Body of pancreas (tissue), 4 donors: ENCODE measurements at regions not wholly inside any gene's neighbourhood (a gene's known extent, or its start where the extent isn't known, plus 50 kb on each side); places are given as distances from the start of the nearest gene placed in this dataset.

Experiments
- POLR2A ChIP-seq, 3 donors: fragments of 450-650 bp; IDR thresholded peaks; one replicate each; pipeline ENCODE4 v1.6.1; 2016; ENCODE audit warnings: antibody characterized with exemption in 3 of 3, mild to moderate bottlenecking in 2 of 3
- TF ChIP-seq, protein P1 (sequence below), 7 experiments: fragments of 450-650 bp in 4 of 7; fragments of 200-600 bp in 3 of 7; sonication (generic) in 3 of 7; IDR thresholded peaks; one replicate each; pipeline ENCODE4 v1.5.1; 2016 to 2019; ENCODE audit warnings: antibody characterized with exemption in 7 of 7

GRCh38 chr4:121220698-121221097 is 56.6 kb upstream of the TNIP3 start:
- TF ChIP-seq, protein P1, sequence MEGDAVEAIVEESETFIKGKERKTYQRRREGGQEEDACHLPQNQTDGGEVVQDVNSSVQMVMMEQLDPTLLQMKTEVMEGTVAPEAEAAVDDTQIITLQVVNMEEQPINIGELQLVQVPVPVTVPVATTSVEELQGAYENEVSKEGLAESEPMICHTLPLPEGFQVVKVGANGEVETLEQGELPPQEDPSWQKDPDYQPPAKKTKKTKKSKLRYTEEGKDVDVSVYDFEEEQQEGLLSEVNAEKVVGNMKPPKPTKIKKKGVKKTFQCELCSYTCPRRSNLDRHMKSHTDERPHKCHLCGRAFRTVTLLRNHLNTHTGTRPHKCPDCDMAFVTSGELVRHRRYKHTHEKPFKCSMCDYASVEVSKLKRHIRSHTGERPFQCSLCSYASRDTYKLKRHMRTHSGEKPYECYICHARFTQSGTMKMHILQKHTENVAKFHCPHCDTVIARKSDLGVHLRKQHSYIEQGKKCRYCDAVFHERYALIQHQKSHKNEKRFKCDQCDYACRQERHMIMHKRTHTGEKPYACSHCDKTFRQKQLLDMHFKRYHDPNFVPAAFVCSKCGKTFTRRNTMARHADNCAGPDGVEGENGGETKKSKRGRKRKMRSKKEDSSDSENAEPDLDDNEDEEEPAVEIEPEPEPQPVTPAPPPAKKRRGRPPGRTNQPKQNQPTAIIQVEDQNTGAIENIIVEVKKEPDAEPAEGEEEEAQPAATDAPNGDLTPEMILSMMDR (IDR thresholded peaks at IDR 0.05): no peak
- TF ChIP-seq POLR2A (IDR thresholded peaks at IDR 0.05): no peak
